Fibroblast of lung (primary cell): ENCODE measurements at regions not wholly inside any gene's neighbourhood (a gene's known extent, or its start where the extent isn't known, plus 50 kb on each side); places are given as distances from the start of the nearest gene placed in this dataset.
"Not testable (repeated sequence)": the region's sequence is repeated elsewhere in the genome, so short reads cannot be mapped to it uniquely, and the experiment has no call there.

Experiments
- DNase-seq, 2 donors: peaks; one replicate each; pipeline versions ENCODE4 v3.0.0 to v3.0.0-alpha.2; 2010; ENCODE audit warnings: low read depth in 2 of 2
- H2AFZ ChIP-seq: 2 replicates; pipeline ENCODE4 v1.5.1; 2012; ENCODE audit warnings: low read length, control low read depth, inconsistent platforms
- H3K27ac ChIP-seq: 2 replicates; pipeline ENCODE4 v1.5.1; 2011; ENCODE audit warnings: low read length, control low read depth; ENCODE audit not compliant: insufficient read depth
- H3K27me3 ChIP-seq: 2 replicates; pipeline ENCODE4 v1.5.1; 2011; ENCODE audit warnings: mild to moderate bottlenecking, low read length; ENCODE audit not compliant: control insufficient read depth, insufficient read depth
- H3K36me3 ChIP-seq: 2 replicates; pipeline ENCODE4 v1.5.1; 2011; ENCODE audit warnings: low read length; ENCODE audit not compliant: control insufficient read depth, insufficient read depth
- H3K4me1 ChIP-seq: 2 replicates; pipeline ENCODE4 v1.5.1; 2011; ENCODE audit warnings: low read length; ENCODE audit not compliant: control insufficient read depth, insufficient read depth; ENCODE audit errors: extremely low read depth
- H3K4me2 ChIP-seq: 2 replicates; pipeline ENCODE4 v1.5.1; 2011; ENCODE audit warnings: low read length, control low read depth; ENCODE audit not compliant: insufficient read depth; ENCODE audit errors: extremely low read depth
- H3K4me3 ChIP-seq, 4 experiments: fragments of 200-600 bp in 1 of 4; sonication (generic) in 1 of 4; replicated peaks in 1 of 4; 2 replicates each; pipeline ENCODE4 v1.5.1; 2011 to 2016; ENCODE audit warnings: low read length in 4 of 4, low read depth in 3 of 4, mild to moderate bottlenecking in 3 of 4, control low read depth in 2 of 4, inconsistent platforms in 1 of 4, mixed read lengths in 1 of 4; ENCODE audit not compliant: insufficient read depth in 1 of 4; ENCODE audit errors: control extremely low read depth in 1 of 4
- H3K79me2 ChIP-seq: 2 replicates; pipeline ENCODE4 v1.5.1; 2012; ENCODE audit warnings: mild to moderate bottlenecking, low read length, inconsistent platforms; ENCODE audit not compliant: control insufficient read depth, insufficient read depth
- H3K9ac ChIP-seq: 2 replicates; pipeline ENCODE4 v1.5.1; 2011; ENCODE audit warnings: mild to moderate bottlenecking, low read length, control low read depth; ENCODE audit not compliant: insufficient read depth
- H3K9me3 ChIP-seq: 2 replicates; pipeline ENCODE4 v1.5.1; 2012; ENCODE audit warnings: low read depth, low read length; ENCODE audit not compliant: control insufficient read depth, insufficient read depth
- H4K20me1 ChIP-seq: 2 replicates; pipeline ENCODE4 v1.5.1; 2011; ENCODE audit warnings: low read length; ENCODE audit not compliant: control insufficient read depth, insufficient read depth; ENCODE audit errors: extremely low read depth
- EZH2 ChIP-seq: IDR thresholded peaks from 2 replicates; pipeline ENCODE4 v1.5.1; 2012; ENCODE audit warnings: low read length, control low read depth, mild to moderate bottlenecking; ENCODE audit errors: missing control alignments
- TF ChIP-seq, protein P1 (sequence below), 2 donors: IDR thresholded peaks in 1 of 2; conservative IDR thresholded peaks in 1 of 2; 1 replicate in 1 of 2; 2 replicates in 1 of 2; pipeline ENCODE4 v1.5.1; 2011 to 2012; ENCODE audit warnings: low read length in 2 of 2, control low read depth in 1 of 2, inconsistent platforms in 1 of 2, low read depth in 1 of 2, mild to moderate bottlenecking in 1 of 2

DNA sequence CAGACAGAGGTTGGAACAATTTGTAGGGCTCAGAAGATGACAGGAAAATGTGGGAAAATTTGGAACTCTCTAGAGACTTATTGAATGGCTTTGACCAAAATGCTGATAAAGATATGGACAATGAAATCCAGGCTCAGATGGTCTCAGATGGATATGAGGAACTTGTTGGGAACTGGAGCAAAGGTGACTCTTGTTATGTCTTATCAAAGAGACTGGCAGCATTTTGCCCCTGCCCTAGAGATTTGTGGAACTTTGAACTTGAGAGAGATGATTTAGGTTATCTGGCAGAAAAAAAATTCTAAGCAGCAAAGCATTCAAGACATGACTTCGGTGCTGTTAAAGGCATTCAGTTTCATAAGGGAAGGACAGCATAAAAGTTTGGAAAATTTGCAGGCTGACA is 347.9 kb upstream of the RPS23 start:
- not testable (repeated sequence) for H3K36me3 ChIP-seq, H2AFZ ChIP-seq, H3K27me3 ChIP-seq, H3K4me1 ChIP-seq, H4K20me1 ChIP-seq, H3K4me2 ChIP-seq, H3K79me2 ChIP-seq, H3K9ac ChIP-seq, H3K4me3 ChIP-seq, H3K27ac ChIP-seq, DNase-seq, H3K9me3 ChIP-seq

- no peak overlapping the region for H2AFZ ChIP-seq
- no peak overlapping the region for H3K27ac ChIP-seq
- no peaks in the 10 kb centered on the region for H3K4me1 ChIP-seq
- H3K27me3 ChIP-seq = no peaks in the 10 kb centered on the region
- no peak overlapping the region for H3K4me3 ChIP-seq
- no peaks in the 10 kb centered on the region for H3K9me3 ChIP-seq
- TF ChIP-seq EZH2 = no peak
- TF ChIP-seq, protein P1, sequence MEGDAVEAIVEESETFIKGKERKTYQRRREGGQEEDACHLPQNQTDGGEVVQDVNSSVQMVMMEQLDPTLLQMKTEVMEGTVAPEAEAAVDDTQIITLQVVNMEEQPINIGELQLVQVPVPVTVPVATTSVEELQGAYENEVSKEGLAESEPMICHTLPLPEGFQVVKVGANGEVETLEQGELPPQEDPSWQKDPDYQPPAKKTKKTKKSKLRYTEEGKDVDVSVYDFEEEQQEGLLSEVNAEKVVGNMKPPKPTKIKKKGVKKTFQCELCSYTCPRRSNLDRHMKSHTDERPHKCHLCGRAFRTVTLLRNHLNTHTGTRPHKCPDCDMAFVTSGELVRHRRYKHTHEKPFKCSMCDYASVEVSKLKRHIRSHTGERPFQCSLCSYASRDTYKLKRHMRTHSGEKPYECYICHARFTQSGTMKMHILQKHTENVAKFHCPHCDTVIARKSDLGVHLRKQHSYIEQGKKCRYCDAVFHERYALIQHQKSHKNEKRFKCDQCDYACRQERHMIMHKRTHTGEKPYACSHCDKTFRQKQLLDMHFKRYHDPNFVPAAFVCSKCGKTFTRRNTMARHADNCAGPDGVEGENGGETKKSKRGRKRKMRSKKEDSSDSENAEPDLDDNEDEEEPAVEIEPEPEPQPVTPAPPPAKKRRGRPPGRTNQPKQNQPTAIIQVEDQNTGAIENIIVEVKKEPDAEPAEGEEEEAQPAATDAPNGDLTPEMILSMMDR (conservative IDR thresholded peaks at IDR 0.05 in 1 of 2, IDR thresholded peaks at IDR 0.05 in 1 of 2; ENCODE audit: low read depth in 1 of 2, low read length in 2 of 2) = no peak
- H3K36me3 ChIP-seq = no peaks in the 10 kb centered on the region
- H3K9ac ChIP-seq = no peak overlapping the region
- H3K4me2 ChIP-seq = no peak overlapping the region
- no peaks in the 10 kb centered on the region for H3K79me2 ChIP-seq
- peak in 1 of 2 donors; percentile 54 for DNase-seq
- no peaks in the 10 kb centered on the region for H4K20me1 ChIP-seq
Measured at GRCh38 chr5:82624062-82624461, 345.9 kb upstream of the RPS23 start.

DNA sequence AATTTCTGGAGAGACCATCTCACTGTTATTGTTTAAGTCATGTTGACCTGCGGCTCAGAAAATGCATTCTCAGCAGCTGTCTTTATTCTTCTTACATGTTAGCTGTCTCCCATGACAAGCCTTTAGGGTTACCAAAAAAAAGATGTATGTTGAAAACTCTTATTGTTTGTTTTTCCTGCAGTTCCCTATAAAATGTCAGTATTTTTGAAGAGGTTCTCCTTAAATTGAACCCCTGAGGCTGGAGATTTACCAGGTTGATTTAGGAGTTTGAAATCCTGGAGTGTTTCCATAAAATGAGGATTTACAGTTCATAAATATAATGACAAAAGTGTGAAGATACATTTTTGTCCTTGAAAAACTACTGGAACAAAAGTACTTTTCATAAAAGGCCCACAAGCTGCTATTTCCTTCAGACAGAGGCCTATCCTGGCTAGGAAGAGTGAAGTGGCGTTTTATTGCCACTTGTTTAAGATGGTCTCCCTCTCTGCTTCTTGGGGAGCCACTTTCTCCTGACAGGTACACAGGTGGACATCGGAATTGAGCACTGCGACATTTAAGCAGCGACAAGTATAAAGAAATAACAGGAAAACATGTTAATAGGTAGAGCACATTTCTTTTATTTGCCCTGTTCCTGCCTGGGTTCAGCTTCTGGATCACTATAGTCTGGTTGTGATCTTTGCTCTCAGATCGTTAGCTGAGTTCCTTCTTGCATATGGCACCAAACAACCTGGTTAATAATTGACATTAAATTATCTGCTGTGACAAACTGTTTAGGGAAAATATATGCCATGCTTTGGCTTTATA is 344.8 kb upstream of the RPS23 start:
- Histone ChIP-seq H3K9ac (no peak overlapping the region), H4K20me1 (no peaks in the 10 kb centered on the region), H3K9me3 (no peaks in the 10 kb centered on the region), H3K4me2 (no peak overlapping the region), H3K79me2 (no peaks in the 10 kb centered on the region), H2AFZ (no peak overlapping the region), H3K27me3 (no peaks in the 10 kb centered on the region), H3K4me1 (no peaks in the 10 kb centered on the region), H3K4me3 (no peak overlapping the region), H3K36me3 (no peaks in the 10 kb centered on the region), H3K27ac (no peak overlapping the region)
- TF ChIP-seq, protein P1 (conservative IDR thresholded peaks at IDR 0.05 in 1 of 2, IDR thresholded peaks at IDR 0.05 in 1 of 2; ENCODE audit: low read depth in 1 of 2, low read length in 2 of 2) = no peak
- no peak for TF ChIP-seq EZH2
- peak in 1 of 2 donors; percentile 38 for DNase-seq
